DND-41 (cell line): ENCODE measurements at regions not wholly inside any gene's neighbourhood (a gene's known extent, or its start where the extent isn't known, plus 50 kb on each side); places are given as distances from the start of the nearest gene placed in this dataset.

ENCODE experiments used
- CTCF ChIP-seq: IDR thresholded peaks from 2 replicates; pipeline ENCODE4 v1.5.1; 2012; ENCODE audit warnings: borderline replicate concordance, low read length, moderate library complexity, mild to moderate bottlenecking; ENCODE audit not compliant: poor library complexity, severe bottlenecking; ENCODE audit errors: extremely low read depth
- EZH2 ChIP-seq: IDR thresholded peaks from 3 replicates; pipeline ENCODE4 v1.6.1; 2012; ENCODE audit warnings: borderline replicate concordance, low read depth, mild to moderate bottlenecking, moderate library complexity, low read length, inconsistent platforms; ENCODE audit not compliant: severe bottlenecking

- TF ChIP-seq CTCF: no peak
- TF ChIP-seq EZH2: no peak
Measured at GRCh38 chrX:118218079-118218478, 101.5 kb upstream of the KLHL13 start.
